D721Med (cell line): ENCODE measurements at regions not wholly inside any gene's neighbourhood (a gene's known extent, or its start where the extent isn't known, plus 50 kb on each side); places are given as distances from the start of the nearest gene placed in this dataset.
"Not testable (repeated sequence)": the region's sequence is repeated elsewhere in the genome, so short reads cannot be mapped to it uniquely, and the experiment has no call there.

Source experiments
- DNase-seq: peaks from one replicate; pipeline ENCODE4 v3.0.0; 2011; ENCODE audit warnings: low spot score; ENCODE audit not compliant: insufficient read length
- FAIRE-seq: peaks from 2 replicates; lab custom pipeline; 2011; peaks lifted over from hg19 to GRCh38; lab: Jason Lieb, UNC
- TF ChIP-seq, protein P1 (sequence below): IDR thresholded peaks from 2 replicates; pipeline ENCODE4 v1.5.1; 2012; ENCODE audit warnings: mild to moderate bottlenecking, control low read depth; ENCODE audit not compliant: insufficient read depth; ENCODE audit errors: missing control alignments

DNA sequence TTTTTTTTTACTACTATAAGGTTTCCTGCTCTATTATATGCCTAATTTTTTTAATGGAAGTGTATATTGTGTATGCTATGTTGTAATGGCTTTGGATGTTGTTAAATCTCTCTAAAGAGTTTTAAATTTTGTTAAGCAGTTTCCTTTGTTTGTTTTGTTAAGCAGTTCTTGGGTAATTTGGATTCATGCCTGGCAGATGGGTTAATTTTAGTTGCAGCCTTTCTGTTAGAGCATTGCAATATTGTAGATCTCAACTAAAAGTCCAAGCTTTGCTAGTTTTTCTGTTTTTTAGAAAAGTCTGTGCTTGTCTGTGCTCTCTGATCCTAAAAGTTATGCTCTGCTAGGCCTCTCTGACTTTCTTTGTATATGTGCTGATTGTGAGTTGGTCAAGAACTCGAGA is 1229.0 kb upstream of the NRXN1 start:
- TF ChIP-seq, protein P1, sequence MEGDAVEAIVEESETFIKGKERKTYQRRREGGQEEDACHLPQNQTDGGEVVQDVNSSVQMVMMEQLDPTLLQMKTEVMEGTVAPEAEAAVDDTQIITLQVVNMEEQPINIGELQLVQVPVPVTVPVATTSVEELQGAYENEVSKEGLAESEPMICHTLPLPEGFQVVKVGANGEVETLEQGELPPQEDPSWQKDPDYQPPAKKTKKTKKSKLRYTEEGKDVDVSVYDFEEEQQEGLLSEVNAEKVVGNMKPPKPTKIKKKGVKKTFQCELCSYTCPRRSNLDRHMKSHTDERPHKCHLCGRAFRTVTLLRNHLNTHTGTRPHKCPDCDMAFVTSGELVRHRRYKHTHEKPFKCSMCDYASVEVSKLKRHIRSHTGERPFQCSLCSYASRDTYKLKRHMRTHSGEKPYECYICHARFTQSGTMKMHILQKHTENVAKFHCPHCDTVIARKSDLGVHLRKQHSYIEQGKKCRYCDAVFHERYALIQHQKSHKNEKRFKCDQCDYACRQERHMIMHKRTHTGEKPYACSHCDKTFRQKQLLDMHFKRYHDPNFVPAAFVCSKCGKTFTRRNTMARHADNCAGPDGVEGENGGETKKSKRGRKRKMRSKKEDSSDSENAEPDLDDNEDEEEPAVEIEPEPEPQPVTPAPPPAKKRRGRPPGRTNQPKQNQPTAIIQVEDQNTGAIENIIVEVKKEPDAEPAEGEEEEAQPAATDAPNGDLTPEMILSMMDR, result no peak
- no peak for DNase-seq
- FAIRE-seq, result no peak

DNA sequence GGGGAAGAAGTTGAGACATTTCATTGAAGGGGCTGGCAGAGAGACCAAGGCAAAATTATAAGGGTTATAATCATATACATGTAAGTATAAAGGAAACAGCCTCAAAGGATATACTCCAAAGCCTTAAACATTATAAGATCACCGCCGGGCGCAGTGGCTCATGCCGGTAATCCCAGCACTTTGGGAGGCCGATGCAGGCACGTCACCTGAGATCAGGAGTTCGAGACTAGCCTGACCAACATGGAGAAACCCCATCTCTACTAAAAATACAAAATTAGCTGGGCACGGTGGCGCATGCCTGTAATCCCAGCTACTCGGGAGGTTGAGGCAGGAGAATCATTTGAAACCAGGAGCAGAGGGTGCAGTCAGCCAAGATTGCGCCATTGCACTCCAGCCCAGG is 1227.0 kb upstream of the NRXN1 start:
- FAIRE-seq, result not testable (repeated sequence)

DNA sequence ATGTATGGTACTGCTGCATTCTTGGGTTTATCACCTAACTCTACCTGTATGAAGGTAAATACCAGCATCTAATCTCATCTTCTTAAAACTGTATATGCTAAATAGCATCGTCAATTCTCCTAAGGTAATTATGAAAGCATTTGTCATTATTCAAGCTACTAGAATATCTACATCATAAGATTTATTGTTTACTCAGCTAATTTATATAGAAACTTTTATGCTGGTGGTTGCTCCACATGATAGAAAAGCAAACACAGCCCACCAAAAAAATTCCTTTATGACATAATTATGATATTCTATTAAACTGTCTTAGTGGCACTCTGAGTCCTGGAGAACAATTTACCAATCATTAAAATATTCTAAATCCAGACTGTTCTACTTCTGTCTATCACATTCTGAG is 1226.1 kb upstream of the NRXN1 start:
- TF ChIP-seq, protein P1, result no peak
- DNase-seq, result no peak
- no peak for FAIRE-seq

More for the DNA sequence above, 1227.0 kb upstream of the NRXN1 start:
- DNase-seq, result not testable (repeated sequence)

DNA sequence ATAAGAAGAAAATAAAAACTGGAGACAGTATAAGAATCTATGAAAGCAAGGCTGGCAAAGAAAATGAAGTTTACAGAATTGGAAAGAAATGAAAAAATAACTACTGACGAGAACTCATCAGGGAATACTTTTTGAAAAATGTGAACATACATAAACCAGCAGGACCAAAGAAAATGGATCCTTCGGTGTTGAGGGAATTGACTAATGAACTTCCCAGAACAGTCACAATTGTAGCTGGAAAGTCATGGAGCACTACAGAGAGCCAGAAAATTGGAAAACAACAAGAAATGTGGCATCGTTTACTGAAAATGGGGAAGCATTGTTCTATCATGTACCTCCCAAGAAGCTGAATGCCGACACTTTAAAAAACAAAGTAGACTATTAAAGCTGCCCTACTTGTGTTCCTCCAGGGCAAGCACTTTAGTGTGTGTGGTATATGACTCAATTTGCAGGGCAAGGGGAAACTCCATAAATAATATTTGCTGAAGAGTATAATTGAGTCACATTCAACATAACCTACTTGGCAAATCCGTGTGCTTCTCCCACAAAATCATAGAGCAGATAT is 1221.6 kb upstream of the NRXN1 start:
- no peak for FAIRE-seq
- TF ChIP-seq, protein P1, result no peak
- DNase-seq, result no peak

DNA sequence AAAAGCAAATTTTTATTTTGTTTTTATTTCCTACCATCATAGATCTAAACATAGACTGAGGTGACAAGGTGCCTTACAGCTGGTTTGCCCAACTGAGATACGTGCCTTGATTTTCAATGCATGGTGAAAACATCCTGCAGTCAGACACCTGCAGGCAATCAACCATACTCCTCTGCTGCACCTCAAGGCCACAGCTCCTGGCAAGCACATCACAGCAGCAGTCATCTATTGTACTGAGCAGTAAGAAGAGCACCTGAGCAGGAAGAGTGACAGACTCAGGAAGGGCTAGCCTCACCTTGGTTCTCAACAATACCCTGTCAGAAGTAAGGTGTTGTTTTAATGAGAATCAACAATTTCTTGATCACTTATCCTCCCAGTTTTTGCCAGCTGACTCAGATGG is 1206.8 kb upstream of the NRXN1 start:
- TF ChIP-seq, protein P1, result no peak
- no peak for FAIRE-seq
- no peak for DNase-seq

DNA sequence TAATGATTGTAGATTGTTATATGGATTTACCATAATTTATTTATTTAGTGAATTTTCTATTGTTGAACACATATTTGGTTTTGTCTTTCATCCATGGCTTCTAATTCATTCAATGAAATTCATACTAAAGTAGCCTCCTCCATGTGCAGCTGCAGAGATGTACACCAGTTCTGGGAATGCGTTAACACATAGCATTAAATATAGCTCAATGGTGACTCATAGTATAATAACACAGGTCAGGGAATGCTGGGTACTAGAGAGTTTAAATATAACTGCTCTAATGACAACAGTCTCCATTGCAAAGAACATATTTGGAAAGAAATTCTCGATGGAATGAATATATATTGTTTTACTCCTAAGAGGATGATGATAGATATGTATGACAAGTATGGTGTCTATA is 1190.2 kb upstream of the NRXN1 start:
- TF ChIP-seq, protein P1, result no peak
- DNase-seq (no peak), FAIRE-seq (no peak)

DNA sequence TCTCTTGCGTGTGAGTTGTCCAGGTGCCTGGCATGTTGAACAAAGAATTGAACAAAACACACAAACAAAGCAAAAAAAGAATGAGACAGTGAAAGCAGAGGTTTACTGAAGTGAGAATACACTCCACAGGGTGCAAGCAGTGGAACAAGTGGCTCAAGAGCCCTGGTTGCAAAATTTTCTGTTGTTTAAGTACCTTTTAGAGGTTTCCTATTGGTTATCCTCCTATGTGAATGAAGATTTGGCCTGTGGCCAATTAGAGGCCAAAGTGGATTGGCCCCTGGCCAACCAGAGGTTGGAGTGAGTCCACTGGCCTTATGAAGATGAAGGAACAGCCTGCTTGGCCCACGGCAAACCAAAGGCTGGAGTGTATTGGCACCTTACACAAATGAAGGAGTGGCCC is 1188.5 kb upstream of the NRXN1 start:
- no peak for FAIRE-seq
- TF ChIP-seq, protein P1, result no peak
- DNase-seq, result no peak

DNA sequence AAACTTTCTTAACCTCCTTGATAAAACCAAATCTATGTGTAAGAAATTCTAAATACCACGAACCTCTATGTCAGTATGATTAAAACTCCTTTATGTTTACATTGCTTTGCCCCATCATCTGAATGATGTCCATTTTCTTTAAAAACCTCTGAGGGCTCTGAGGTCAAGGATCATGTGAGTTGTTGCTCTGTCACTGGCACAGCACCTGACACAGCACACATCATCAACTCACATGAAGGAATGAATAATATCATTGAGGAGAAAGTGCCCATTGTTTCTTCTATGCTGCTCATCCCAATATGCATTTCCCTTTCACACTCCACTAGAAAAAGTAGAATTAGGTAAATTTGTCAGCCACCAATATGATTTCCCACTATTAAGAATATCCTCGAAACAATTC is 1178.7 kb upstream of the NRXN1 start:
- TF ChIP-seq, protein P1, result no peak
- DNase-seq (no peak), FAIRE-seq (no peak)
